GM12865 (cell line): ENCODE measurements at regions not wholly inside any gene's neighbourhood (a gene's known extent, or its start where the extent isn't known, plus 50 kb on each side); places are given as distances from the start of the nearest gene placed in this dataset.

ENCODE experiments used
- DNase-seq: peaks from one replicate; pipeline ENCODE4 v3.0.0; 2010; ENCODE audit warnings: low read depth
- H3K4me3 ChIP-seq: 2 replicates; pipeline ENCODE4 v1.5.1; 2011; ENCODE audit warnings: mild to moderate bottlenecking, low read depth, low read length, control low read depth
- TF ChIP-seq, protein P1 (sequence below): IDR thresholded peaks from 2 replicates; pipeline ENCODE4 v1.5.1; 2011; ENCODE audit warnings: low read length, control low read depth, low read depth, inconsistent platforms; ENCODE audit not compliant: insufficient read depth; ENCODE audit errors: missing control alignments

- TF ChIP-seq, protein P1, sequence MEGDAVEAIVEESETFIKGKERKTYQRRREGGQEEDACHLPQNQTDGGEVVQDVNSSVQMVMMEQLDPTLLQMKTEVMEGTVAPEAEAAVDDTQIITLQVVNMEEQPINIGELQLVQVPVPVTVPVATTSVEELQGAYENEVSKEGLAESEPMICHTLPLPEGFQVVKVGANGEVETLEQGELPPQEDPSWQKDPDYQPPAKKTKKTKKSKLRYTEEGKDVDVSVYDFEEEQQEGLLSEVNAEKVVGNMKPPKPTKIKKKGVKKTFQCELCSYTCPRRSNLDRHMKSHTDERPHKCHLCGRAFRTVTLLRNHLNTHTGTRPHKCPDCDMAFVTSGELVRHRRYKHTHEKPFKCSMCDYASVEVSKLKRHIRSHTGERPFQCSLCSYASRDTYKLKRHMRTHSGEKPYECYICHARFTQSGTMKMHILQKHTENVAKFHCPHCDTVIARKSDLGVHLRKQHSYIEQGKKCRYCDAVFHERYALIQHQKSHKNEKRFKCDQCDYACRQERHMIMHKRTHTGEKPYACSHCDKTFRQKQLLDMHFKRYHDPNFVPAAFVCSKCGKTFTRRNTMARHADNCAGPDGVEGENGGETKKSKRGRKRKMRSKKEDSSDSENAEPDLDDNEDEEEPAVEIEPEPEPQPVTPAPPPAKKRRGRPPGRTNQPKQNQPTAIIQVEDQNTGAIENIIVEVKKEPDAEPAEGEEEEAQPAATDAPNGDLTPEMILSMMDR = no peak
- DNase-seq = no peak
- no peak overlapping the region for H3K4me3 ChIP-seq
These were observed 67.8 kb downstream of the ENGASE start for GRCh38 chr17:79142375-79142774.

DNA sequence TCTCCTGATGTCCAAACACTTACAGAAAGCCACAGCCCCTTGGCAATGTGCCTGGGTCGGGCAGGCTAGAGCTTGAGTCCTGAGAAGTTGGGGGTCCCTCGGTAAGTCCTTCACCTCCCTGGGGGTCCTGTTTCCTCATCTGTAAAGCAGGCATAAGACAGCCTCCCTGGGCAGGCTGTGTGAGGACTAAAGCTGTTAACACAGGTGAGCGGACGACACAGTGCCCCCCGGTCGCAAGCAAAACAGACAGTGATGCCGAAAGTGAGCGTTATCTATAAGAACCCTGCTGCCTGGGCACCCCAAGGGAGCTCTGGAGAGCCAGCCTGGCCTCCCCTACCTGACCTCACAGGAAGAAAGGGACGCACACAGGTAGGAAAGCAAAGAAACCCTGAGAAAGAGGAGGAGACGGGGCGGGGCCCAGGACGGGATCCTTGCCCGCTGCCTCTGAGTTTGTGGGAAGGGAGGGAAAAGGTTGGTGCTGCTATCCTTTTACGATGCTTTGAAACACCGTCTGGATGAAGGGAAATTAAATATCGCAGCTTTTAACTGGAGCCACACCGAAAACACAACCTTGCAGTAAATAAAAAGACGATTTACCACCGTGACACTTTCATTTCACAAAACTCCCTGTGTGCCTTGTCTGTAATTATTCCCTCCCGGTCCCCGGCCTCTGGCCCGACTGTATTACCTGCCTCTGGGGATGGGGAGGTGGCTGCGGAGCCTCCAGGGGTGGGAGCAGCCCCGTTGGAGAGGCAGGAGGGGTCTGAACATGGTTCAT lies 67.1 kb downstream of the ENGASE start:
- H3K4me3 ChIP-seq = no peak overlapping the region
- TF ChIP-seq, protein P1 = no peak
- no peak for DNase-seq

DNA sequence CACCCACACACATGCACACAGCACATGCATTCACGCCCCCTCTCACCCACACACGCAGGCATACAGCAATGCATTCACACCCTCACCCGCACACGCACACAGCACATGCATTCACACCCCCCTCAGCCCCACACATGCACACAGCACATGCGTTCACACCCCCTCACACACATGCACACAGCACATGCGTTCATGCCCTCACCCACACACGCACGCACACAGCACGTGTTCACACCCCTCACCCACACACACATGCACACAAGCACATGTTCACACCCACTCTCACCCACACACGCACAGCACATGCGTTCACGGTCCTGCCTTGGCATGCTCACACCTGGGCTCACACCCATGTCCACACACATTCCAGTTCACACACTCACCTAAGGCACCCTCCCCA lies 64.2 kb downstream of the ENGASE start:
- TF ChIP-seq, protein P1 = no peak
- H3K4me3 ChIP-seq = no peak overlapping the region
- no peak for DNase-seq

- DNase-seq = no peak
- no peak overlapping the region for H3K4me3 ChIP-seq
- TF ChIP-seq, protein P1 = no peak
These were observed 63.2 kb downstream of the ENGASE start for GRCh38 chr17:79137789-79138165.

DNA sequence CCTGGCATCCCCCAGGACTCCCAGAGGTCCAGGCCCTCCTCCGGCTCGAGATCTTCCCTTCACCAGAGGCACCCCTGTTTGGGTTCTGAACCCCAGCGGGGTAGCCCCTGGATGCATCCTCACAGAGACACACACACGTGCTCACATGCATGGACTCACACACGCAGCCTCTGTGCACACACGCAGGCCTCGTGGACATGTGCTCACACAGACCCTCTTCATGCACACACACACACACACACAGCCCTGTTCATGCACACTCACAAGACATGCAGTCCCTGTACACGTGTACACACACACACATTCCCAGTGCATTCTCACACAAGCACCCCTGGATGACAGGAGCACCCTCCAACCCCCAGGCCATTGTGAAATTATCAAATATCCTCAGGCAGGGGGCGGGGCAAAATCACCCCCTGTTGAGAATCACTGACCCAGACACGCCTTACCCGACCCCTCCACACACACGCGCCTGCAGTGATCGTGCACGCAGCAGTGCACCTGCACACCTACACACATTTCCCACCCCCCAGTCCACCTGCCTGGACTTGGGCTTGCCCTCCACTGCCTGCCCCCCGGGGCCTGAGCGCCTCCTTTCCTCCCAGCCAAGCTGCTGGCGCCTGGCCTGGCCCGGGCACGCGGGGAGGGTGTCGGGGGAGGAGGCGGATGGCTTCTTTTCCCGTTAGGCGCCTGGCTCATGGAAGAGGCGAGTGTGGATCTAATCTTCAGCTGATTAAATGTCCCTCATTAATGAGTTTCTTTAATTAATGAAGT lies 62.6 kb downstream of the ENGASE start:
- TF ChIP-seq, protein P1 = no peak
- no peak overlapping the region for H3K4me3 ChIP-seq
- DNase-seq = no peak

- TF ChIP-seq, protein P1 = no peak
- no peak overlapping the region for H3K4me3 ChIP-seq
- DNase-seq = no peak
These were observed 62.0 kb downstream of the ENGASE start for GRCh38 chr17:79136596-79136995.
